ENCODE measurements at regions not wholly inside any gene's neighbourhood (a gene's known extent, or its start where the extent isn't known, plus 50 kb on each side); places are given as distances from the start of the nearest gene placed in this dataset.

DNA sequence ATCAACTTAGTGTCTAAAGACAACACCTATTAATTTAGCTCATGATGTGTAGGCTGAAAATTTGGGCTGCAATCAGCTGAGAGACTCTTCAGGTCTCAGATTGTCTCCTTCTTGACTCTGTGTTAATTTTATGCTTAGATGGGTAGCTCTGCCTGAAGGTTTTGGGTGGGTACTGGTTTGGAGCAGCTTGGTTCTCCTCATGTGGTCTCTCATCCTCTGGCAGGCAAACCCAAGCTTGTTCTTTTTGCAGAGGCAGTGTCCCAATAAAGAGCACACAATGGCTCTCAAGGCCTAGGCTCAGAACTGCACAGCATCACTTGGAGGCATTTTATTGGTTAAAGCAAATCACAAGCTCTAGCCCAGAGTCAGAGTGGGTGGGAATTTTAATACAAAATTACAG is 280.6 kb downstream of the BTBD3 start:
- TF ChIP-seq, protein P1, sequence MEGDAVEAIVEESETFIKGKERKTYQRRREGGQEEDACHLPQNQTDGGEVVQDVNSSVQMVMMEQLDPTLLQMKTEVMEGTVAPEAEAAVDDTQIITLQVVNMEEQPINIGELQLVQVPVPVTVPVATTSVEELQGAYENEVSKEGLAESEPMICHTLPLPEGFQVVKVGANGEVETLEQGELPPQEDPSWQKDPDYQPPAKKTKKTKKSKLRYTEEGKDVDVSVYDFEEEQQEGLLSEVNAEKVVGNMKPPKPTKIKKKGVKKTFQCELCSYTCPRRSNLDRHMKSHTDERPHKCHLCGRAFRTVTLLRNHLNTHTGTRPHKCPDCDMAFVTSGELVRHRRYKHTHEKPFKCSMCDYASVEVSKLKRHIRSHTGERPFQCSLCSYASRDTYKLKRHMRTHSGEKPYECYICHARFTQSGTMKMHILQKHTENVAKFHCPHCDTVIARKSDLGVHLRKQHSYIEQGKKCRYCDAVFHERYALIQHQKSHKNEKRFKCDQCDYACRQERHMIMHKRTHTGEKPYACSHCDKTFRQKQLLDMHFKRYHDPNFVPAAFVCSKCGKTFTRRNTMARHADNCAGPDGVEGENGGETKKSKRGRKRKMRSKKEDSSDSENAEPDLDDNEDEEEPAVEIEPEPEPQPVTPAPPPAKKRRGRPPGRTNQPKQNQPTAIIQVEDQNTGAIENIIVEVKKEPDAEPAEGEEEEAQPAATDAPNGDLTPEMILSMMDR (IDR thresholded peaks at IDR 0.05), result no peak
- no peak for TF ChIP-seq POLR2A (IDR thresholded peaks at IDR 0.05)

Measured in body of pancreas (tissue), 4 donors.